HepG2 (cell line): ENCODE measurements at regions not wholly inside any gene's neighbourhood (a gene's known extent, or its start where the extent isn't known, plus 50 kb on each side); places are given as distances from the start of the nearest gene placed in this dataset.

ENCODE experiments used
- BCL6 ChIP-seq: IDR thresholded peaks from 2 replicates; pipeline ENCODE4 v1.6.1; 2016; ENCODE audit warnings: missing genetic modification reagents, missing compliant biosample characterization
- CBFB ChIP-seq: sonication (generic); formaldehyde crosslinking; IDR thresholded peaks from 2 replicates; pipeline ENCODE4 v1.4.0; 2020; ENCODE audit warnings: missing genetic modification reagents
- CTCF ChIP-seq: sonication (generic); formaldehyde crosslinking; IDR thresholded peaks from 2 replicates; pipeline ENCODE4 v1.5.0; 2020; ENCODE audit warnings: mild to moderate bottlenecking, missing genetic modification reagents, moderate library complexity
- JUN ChIP-seq: sonication (generic); formaldehyde crosslinking; IDR thresholded peaks from 2 replicates; pipeline ENCODE4 v1.4.0; 2020; ENCODE audit warnings: mild to moderate bottlenecking, missing genetic modification reagents
- PHB2 ChIP-seq: fragments of 450-650 bp; IDR thresholded peaks from 2 replicates; pipeline ENCODE4 v1.6.1; 2018; ENCODE audit not compliant: partially characterized antibody
- TARDBP ChIP-seq: sonication (generic); formaldehyde crosslinking; IDR thresholded peaks from 2 replicates; pipeline ENCODE4 v1.8.0; 2022; ENCODE audit warnings: mild to moderate bottlenecking, missing genetic modification reagents
- TCF12 ChIP-seq, 2 experiments: fragments of 450-650 bp in 1 of 2; sonication (generic) in 1 of 2; formaldehyde crosslinking in 1 of 2; IDR thresholded peaks; 2 replicates each; pipeline versions ENCODE4 v1.6.1 to v1.8.0; 2017 to 2022; ENCODE audit warnings: antibody characterized with exemption in 1 of 2, mild to moderate bottlenecking in 1 of 2, missing genetic modification reagents in 1 of 2, moderate library complexity in 1 of 2
- ZNF766 ChIP-seq: sonication (generic); formaldehyde crosslinking; IDR thresholded peaks from 2 replicates; pipeline ENCODE4 v1.5.0; 2020; ENCODE audit warnings: missing genetic modification reagents, borderline replicate concordance
- ZNF772 ChIP-seq: sonication (generic); formaldehyde crosslinking; IDR thresholded peaks from 2 replicates; pipeline ENCODE4 v1.5.0; 2020; ENCODE audit warnings: mild to moderate bottlenecking, missing genetic modification reagents
- TF ChIP-seq, protein P1 (sequence below): sonication (generic); formaldehyde crosslinking; IDR thresholded peaks from 2 replicates; pipeline ENCODE4 v1.4.0; 2020; ENCODE audit warnings: mild to moderate bottlenecking, low read depth, missing genetic modification reagents
- TF ChIP-seq, protein P2 (sequence below): sonication (generic); IDR thresholded peaks from 2 replicates; pipeline ENCODE4 v1.6.1; 2016; ENCODE audit warnings: low read depth, borderline replicate concordance

GRCh38 chr2:89833116-89833779 lies 1141.8 kb downstream of the RPIA start:
- TF ChIP-seq TCF12 (IDR thresholded peaks at IDR 0.05) (no peak), TCF12 (CRISPR knock-in tag; IDR thresholded peaks at IDR 0.05) (no peak), JUN (CRISPR knock-in tag) (no peak), ZNF766 (CRISPR knock-in tag) (no peak), PHB2 (no peak), TARDBP (CRISPR knock-in tag) (no peak), ZNF772 (no peak), CTCF (no peak), CBFB (CRISPR knock-in tag) (no peak), BCL6 (CRISPR knock-in tag) (no peak)
- TF ChIP-seq, protein P1, sequence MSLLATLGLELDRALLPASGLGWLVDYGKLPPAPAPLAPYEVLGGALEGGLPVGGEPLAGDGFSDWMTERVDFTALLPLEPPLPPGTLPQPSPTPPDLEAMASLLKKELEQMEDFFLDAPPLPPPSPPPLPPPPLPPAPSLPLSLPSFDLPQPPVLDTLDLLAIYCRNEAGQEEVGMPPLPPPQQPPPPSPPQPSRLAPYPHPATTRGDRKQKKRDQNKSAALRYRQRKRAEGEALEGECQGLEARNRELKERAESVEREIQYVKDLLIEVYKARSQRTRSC = no peak
- TF ChIP-seq, protein P2, sequence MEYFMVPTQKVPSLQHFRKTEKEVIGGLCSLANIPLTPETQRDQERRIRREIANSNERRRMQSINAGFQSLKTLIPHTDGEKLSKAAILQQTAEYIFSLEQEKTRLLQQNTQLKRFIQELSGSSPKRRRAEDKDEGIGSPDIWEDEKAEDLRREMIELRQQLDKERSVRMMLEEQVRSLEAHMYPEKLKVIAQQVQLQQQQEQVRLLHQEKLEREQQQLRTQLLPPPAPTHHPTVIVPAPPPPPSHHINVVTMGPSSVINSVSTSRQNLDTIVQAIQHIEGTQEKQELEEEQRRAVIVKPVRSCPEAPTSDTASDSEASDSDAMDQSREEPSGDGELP = no peak
